ENCODE measurements at regions not wholly inside any gene's neighbourhood (a gene's known extent, or its start where the extent isn't known, plus 50 kb on each side); places are given as distances from the start of the nearest gene placed in this dataset.

- H3K79me2 ChIP-seq (replicated peaks; ENCODE audit: insufficient read depth, low read length), result no peaks in the 10 kb centered on the region
- no peak overlapping the region for H3K4me3 ChIP-seq (ENCODE audit: low read length)
- TF ChIP-seq MXI1 (conservative IDR thresholded peaks at IDR 0.05; ENCODE audit: poor library complexity, severe bottlenecking), result no peak
- TF ChIP-seq EP300 (conservative IDR thresholded peaks at IDR 0.05; ENCODE audit: poor library complexity, severe bottlenecking), result no peak
- TF ChIP-seq TAF1 (IDR thresholded peaks at IDR 0.05; ENCODE audit: low read depth), result no peak
- no peak for TF ChIP-seq RAD21 (conservative IDR thresholded peaks at IDR 0.05)
- TF ChIP-seq SMC3 (conservative IDR thresholded peaks at IDR 0.05; ENCODE audit: poor library complexity), result no peak
- no peak for TF ChIP-seq REST (IDR thresholded peaks at IDR 0.05; ENCODE audit: borderline replicate concordance)
- no peak for TF ChIP-seq POLR2AphosphoS5 (IDR thresholded peaks at IDR 0.05)
- no peak for TF ChIP-seq EZH2 (IDR thresholded peaks at IDR 0.05; ENCODE audit: borderline replicate concordance, insufficient read depth, low read length, poor library complexity, severe bottlenecking)
- H2AFZ ChIP-seq (ENCODE audit: low read depth, low read length), result no peak overlapping the region
- no peak overlapping the region for H3K27ac ChIP-seq (ENCODE audit: low read length)
- no peaks in the 10 kb centered on the region for H3K9me3 ChIP-seq (ENCODE audit: low read length)
- no peaks in the 10 kb centered on the region for H4K20me1 ChIP-seq (ENCODE audit: insufficient read depth)
- no peaks in the 10 kb centered on the region for H3K27me3 ChIP-seq (ENCODE audit: insufficient read depth, low read depth, low read length)
- no peaks in the 10 kb centered on the region for H3K36me3 ChIP-seq (ENCODE audit: insufficient read depth, low read length)
- no peak overlapping the region for H3K9ac ChIP-seq (ENCODE audit: low read length)
- no peaks in the 10 kb centered on the region for H3F3A ChIP-seq (ENCODE audit: insufficient read depth, low read length, poor library complexity, severe bottlenecking)
- H3K4me2 ChIP-seq (ENCODE audit: low read length), result no peak overlapping the region
- H3K9me2 ChIP-seq (ENCODE audit: insufficient read depth, low read length), result no peaks in the 10 kb centered on the region
Observed at GRCh38 chr12:4202487-4202886, 71.1 kb upstream of the CCND2 start.

DNA sequence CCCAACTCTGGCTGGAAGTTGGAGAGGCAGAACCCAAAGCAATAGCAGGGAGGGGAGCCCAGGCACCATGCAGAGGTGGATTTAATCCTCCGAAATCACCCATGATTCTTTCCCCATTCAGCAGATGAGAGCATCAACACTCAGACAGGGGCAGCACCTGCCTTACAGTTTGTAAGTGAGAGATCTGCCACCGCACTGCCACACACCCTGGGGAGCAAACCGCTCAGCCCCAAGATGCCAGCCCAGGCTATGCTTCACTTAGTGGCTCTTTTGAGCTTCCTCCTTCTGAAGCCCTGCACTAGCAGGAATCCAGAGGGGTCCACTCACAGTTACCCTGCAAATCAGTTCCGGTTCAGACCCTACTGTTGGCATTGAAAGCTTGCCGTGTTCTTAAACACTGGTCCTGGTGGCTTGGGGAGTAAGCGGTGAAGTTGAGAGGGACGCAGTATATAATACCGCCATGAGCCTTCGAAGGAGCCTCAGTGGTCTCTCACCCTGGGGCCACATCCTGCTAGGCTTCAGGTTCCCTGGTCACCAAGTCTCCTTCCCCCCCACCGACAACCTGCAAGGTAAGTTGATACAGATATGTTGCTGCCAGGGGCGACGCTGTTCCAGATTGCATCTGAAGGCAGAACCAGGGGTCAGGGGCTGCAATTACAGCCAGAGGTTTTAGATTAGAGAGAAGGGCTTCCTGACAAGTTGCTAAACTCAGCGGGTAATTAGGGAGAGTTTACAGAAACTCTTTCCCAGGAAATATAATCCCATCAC lies 72.0 kb upstream of the CCND2 start:
- H3K4me3 ChIP-seq (ENCODE audit: low read length), result no peak overlapping the region
- H3F3A ChIP-seq (ENCODE audit: insufficient read depth, low read length, poor library complexity, severe bottlenecking), result no peaks in the 10 kb centered on the region
- H2AFZ ChIP-seq (ENCODE audit: low read depth, low read length), result no peak overlapping the region
- H3K9me3 ChIP-seq (ENCODE audit: low read length), result no peaks in the 10 kb centered on the region
- no peaks in the 10 kb centered on the region for H3K36me3 ChIP-seq (ENCODE audit: insufficient read depth, low read length)
- no peaks in the 10 kb centered on the region for H3K79me2 ChIP-seq (replicated peaks; ENCODE audit: insufficient read depth, low read length)
- no peaks in the 10 kb centered on the region for H3K27me3 ChIP-seq (ENCODE audit: insufficient read depth, low read depth, low read length)
- no peaks in the 10 kb centered on the region for H4K20me1 ChIP-seq (ENCODE audit: insufficient read depth)
- no peak overlapping the region for H3K9ac ChIP-seq (ENCODE audit: low read length)
- H3K4me2 ChIP-seq (ENCODE audit: low read length), result no peak overlapping the region
- TF ChIP-seq EZH2 (IDR thresholded peaks at IDR 0.05; ENCODE audit: borderline replicate concordance, insufficient read depth, low read length, poor library complexity, severe bottlenecking), result no peak
- no peak for TF ChIP-seq REST (IDR thresholded peaks at IDR 0.05; ENCODE audit: borderline replicate concordance)
- no peak for TF ChIP-seq MXI1 (conservative IDR thresholded peaks at IDR 0.05; ENCODE audit: poor library complexity, severe bottlenecking)
- TF ChIP-seq SMC3 (conservative IDR thresholded peaks at IDR 0.05; ENCODE audit: poor library complexity), result no peak
- TF ChIP-seq RAD21 (conservative IDR thresholded peaks at IDR 0.05), result no peak
- no peak for TF ChIP-seq TAF1 (IDR thresholded peaks at IDR 0.05; ENCODE audit: low read depth)
- no peak for TF ChIP-seq EP300 (conservative IDR thresholded peaks at IDR 0.05; ENCODE audit: poor library complexity, severe bottlenecking)
- TF ChIP-seq POLR2AphosphoS5 (IDR thresholded peaks at IDR 0.05), result no peak
- H3K27ac ChIP-seq (ENCODE audit: low read length), result no peak overlapping the region
- H3K9me2 ChIP-seq (ENCODE audit: insufficient read depth, low read length), result no peaks in the 10 kb centered on the region
